WTC11 (cell line): ENCODE measurements at regions not wholly inside any gene's neighbourhood (a gene's known extent, or its start where the extent isn't known, plus 50 kb on each side); places are given as distances from the start of the nearest gene placed in this dataset.

Experiments used
- CTCF ChIP-seq: fragments of 200-600 bp; IDR thresholded peaks from 2 replicates; pipeline ENCODE4 v1.8.0; 2022; ENCODE audit warnings: antibody characterized with exemption
- FOXK1 ChIP-seq: sonication (generic); formaldehyde crosslinking; IDR thresholded peaks from 2 replicates; pipeline ENCODE4 v1.8.0; 2022; ENCODE audit warnings: mild to moderate bottlenecking, moderate library complexity, missing genetic modification reagents
- GTF2I ChIP-seq: fragments of 250-450 bp; sonication (Bioruptor Pico); conservative IDR thresholded peaks from 2 replicates; pipeline ENCODE4 v1.4.0; 2021; ENCODE audit warnings: mild to moderate bottlenecking
- MAX ChIP-seq: sonication (generic); formaldehyde crosslinking; IDR thresholded peaks from 2 replicates; pipeline ENCODE4 v1.8.0; 2022; ENCODE audit warnings: mild to moderate bottlenecking, missing genetic modification reagents
- PRDM15 ChIP-seq: sonication (generic); formaldehyde crosslinking; IDR thresholded peaks from 2 replicates; pipeline ENCODE4 v1.8.0; 2022; ENCODE audit warnings: missing genetic modification reagents
- ZNF121 ChIP-seq: sonication (generic); formaldehyde crosslinking; IDR thresholded peaks from 2 replicates; pipeline ENCODE4 v1.8.0; 2023; ENCODE audit warnings: missing genetic modification reagents

GRCh38 chr2:24439280-24439970 is 51.6 kb upstream of the NCOA1 start:
- TF ChIP-seq PRDM15 (CRISPR knock-in tag) (no peak), CTCF (no peak), GTF2I (CRISPR knock-in tag) (no peak), FOXK1 (CRISPR knock-in tag) (no peak), MAX (CRISPR knock-in tag) (no peak), ZNF121 (CRISPR knock-in tag) (no peak)
